ENCODE measurements at regions not wholly inside any gene's neighbourhood (a gene's known extent, or its start where the extent isn't known, plus 50 kb on each side); places are given as distances from the start of the nearest gene placed in this dataset.

DNA sequence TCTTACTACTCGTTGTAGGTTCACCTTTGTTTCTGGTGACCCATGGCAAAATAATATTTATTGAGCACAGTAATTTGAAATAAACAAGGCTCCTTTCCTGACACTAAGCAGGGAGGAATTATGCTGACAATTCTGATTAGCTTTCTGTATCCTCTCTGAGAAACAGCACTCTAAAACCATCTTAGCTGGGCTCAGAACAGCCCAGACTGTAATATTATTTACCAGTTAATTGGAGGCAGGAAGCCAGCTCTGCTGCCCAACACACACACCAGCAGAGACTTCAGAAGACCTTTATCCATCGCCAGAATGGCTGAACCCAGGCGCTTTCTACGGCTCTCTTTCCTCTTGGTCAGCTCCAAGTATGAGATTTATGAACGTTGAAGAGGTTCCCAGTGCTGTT is 77.6 kb upstream of the FMN2 start:
- H3K27me3 ChIP-seq: no peaks in the 10 kb centered on the region
- H3K36me3 ChIP-seq: no peaks in the 10 kb centered on the region
- no peak overlapping the region for H3K27ac ChIP-seq
- H3K4me3 ChIP-seq: no peak overlapping the region
- peaks cover 0 to 4% (median 0%) of the 10 kb centered on the region in 4 donors for H3K9me3 ChIP-seq
- TF ChIP-seq POLR2A (IDR thresholded peaks at IDR 0.05): no peak
- no peak for TF ChIP-seq CTCF (IDR thresholded peaks at IDR 0.05)
- no peaks in the 10 kb centered on the region for H3K4me1 ChIP-seq
- no peak for DNase-seq

- H3K4me1 ChIP-seq: no peaks in the 10 kb centered on the region
- H3K27me3 ChIP-seq: no peaks in the 10 kb centered on the region
- no peaks in the 10 kb centered on the region for H3K36me3 ChIP-seq
- DNase-seq: no peak
- H3K9me3 ChIP-seq: peaks cover 0 to 4% (median 0%) of the 10 kb centered on the region in 4 donors
- no peak overlapping the region for H3K27ac ChIP-seq
- TF ChIP-seq CTCF (IDR thresholded peaks at IDR 0.05): no peak
- TF ChIP-seq POLR2A (IDR thresholded peaks at IDR 0.05): no peak
- H3K4me3 ChIP-seq: no peak overlapping the region
Measured at GRCh38 chr1:240018617-240019016, 73.1 kb upstream of the FMN2 start.

GRCh38 chr1:240019524-240019923 is 72.2 kb upstream of the FMN2 start:
- Histone ChIP-seq H3K27ac (no peak overlapping the region), H3K27me3 (no peaks in the 10 kb centered on the region), H3K36me3 (no peaks in the 10 kb centered on the region), H3K4me3 (no peak overlapping the region), H3K9me3 (peaks cover 0 to 4% (median 0%) of the 10 kb centered on the region in 4 donors), H3K4me1 (no peaks in the 10 kb centered on the region)
- TF ChIP-seq CTCF (IDR thresholded peaks at IDR 0.05): no peak
- no peak for TF ChIP-seq POLR2A (IDR thresholded peaks at IDR 0.05)
- DNase-seq: no peak

DNA sequence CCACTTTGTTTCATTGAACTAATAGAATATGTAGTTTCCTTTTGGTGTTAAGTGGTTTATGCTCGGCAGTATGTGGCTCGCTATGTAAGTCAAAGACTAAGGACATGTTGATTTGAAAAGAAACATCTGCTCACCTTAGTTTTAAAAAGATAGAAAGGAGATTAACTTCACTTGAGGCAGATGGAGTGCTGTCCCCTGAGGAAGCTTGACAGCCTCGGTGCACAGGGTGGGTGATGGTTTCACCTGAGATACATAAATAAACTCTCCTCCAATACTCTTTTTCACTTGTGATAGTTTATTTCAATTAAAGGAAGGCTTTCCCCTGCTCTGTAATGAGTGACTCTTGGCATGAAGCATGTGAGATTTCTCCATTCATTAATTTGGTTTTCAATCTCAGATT is 70.8 kb upstream of the FMN2 start:
- TF ChIP-seq POLR2A (IDR thresholded peaks at IDR 0.05): no peak
- TF ChIP-seq CTCF (IDR thresholded peaks at IDR 0.05): no peak
- H3K27me3 ChIP-seq: no peaks in the 10 kb centered on the region
- no peak overlapping the region for H3K27ac ChIP-seq
- H3K4me3 ChIP-seq: no peak overlapping the region
- no peaks in the 10 kb centered on the region for H3K36me3 ChIP-seq
- DNase-seq: no peak
- H3K4me1 ChIP-seq: no peaks in the 10 kb centered on the region
- peaks cover 0 to 4% (median 0%) of the 10 kb centered on the region in 4 donors for H3K9me3 ChIP-seq

DNA sequence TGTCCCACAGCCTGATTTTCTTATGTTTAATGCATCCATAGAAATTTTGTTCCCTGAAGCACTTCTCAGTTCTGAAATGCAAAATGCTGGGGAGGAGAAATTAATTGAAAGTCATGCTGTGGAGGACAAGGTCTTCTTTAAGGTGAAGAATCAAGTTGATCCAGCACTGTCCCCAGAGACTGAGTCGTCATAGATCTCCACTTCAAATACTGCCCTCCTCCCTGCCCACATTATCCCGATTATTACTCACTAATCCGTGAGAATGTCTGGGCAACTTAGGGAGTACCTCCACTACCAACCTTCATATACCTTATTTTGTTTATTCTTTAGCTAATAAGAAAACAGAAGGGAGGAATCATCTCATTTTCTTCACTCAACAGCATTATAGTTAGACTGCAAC is 70.0 kb upstream of the FMN2 start:
- peaks cover 0 to 4% (median 0%) of the 10 kb centered on the region in 4 donors for H3K9me3 ChIP-seq
- no peaks in the 10 kb centered on the region for H3K4me1 ChIP-seq
- no peak overlapping the region for H3K4me3 ChIP-seq
- DNase-seq: no peak
- H3K27me3 ChIP-seq: no peaks in the 10 kb centered on the region
- no peak overlapping the region for H3K27ac ChIP-seq
- no peaks in the 10 kb centered on the region for H3K36me3 ChIP-seq
- TF ChIP-seq CTCF (IDR thresholded peaks at IDR 0.05) (no peak), POLR2A (IDR thresholded peaks at IDR 0.05) (no peak)

DNA sequence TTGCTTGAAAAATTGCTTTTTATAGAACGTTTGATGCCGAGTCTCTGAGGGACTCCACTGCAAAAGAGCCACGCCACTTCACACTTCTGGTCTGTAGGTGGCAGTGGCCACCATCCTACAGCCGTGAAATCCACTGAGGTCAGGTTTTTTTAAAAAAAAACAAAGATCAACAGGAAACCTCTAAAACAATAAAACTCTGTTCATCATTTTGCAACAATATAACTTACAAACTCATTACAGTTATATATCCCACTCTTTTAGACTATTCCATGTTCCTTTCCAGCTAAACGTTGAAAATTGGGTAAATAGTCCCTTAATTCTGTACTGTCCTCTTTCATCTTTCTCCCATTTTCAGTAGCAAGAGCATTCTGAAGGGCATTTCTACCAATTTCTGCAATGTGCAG is 64.6 kb upstream of the FMN2 start:
- TF ChIP-seq POLR2A (IDR thresholded peaks at IDR 0.05) (no peak), CTCF (IDR thresholded peaks at IDR 0.05) (peak in 4 of 6 experiments; percentile 48 to 69 (median 55))
- Histone ChIP-seq H3K4me3 (no peak overlapping the region), H3K27ac (no peak overlapping the region), H3K27me3 (no peaks in the 10 kb centered on the region), H3K36me3 (no peaks in the 10 kb centered on the region), H3K4me1 (no peaks in the 10 kb centered on the region), H3K9me3 (no peaks in the 10 kb centered on the region)
- DNase-seq: peak in 1 of 3 donors; percentile 47
